Activated CD4-positive, alpha-beta memory T cell treated with anti-CD3 and anti-CD28 coated beads for 36 hours (primary cell): ENCODE measurements at regions not wholly inside any gene's neighbourhood (a gene's known extent, or its start where the extent isn't known, plus 50 kb on each side); places are given as distances from the start of the nearest gene placed in this dataset.

Experiments used
- CTCF ChIA-PET: fragments of 350-600 bp; sonication (Branson Sonifier 250); formaldehyde crosslinking; loops from one replicate; lab custom pipeline; 2021; ENCODE audit warnings: antibody characterized with exemption, inconsistent platforms; lab: Charles Lee
- POLR2A ChIA-PET: fragments of 350-600 bp; sonication (Branson Sonifier 250); formaldehyde crosslinking; loops from one replicate; lab custom pipeline; 2021; ENCODE audit warnings: antibody characterized with exemption; lab: Charles Lee
- DNase-seq: peaks from one replicate; pipeline ENCODE4 v3.0.0-alpha.2; 2020
- H3K27ac Mint-ChIP-seq: one replicate; pipeline ENCODE4 v1.8.0; 2021; ENCODE audit warnings: mixed read lengths
- H3K27me3 Mint-ChIP-seq: one replicate; pipeline ENCODE4 v1.8.0; 2021; ENCODE audit warnings: mixed read lengths
- H3K36me3 Mint-ChIP-seq: one replicate; pipeline ENCODE4 v1.8.0; 2021; ENCODE audit warnings: mixed read lengths
- H3K4me1 Mint-ChIP-seq: one replicate; pipeline ENCODE4 v1.8.0; 2021; ENCODE audit warnings: low read depth, mixed read lengths
- H3K4me3 Mint-ChIP-seq: one replicate; pipeline ENCODE4 v1.8.0; 2021; ENCODE audit warnings: mild to moderate bottlenecking, mixed read lengths
- H3K9me3 Mint-ChIP-seq: one replicate; pipeline ENCODE4 v1.8.0; 2021; ENCODE audit warnings: mixed read lengths
- intact Hi-C: fragments of 100-400 bp; cut with micrococcal nuclease; formaldehyde crosslinking; loops from one replicate; pipeline ENCODE4 v1.15.1; 2023

- Mint-ChIP-seq H3K27ac (no peak overlapping the region), H3K4me1 (no peaks in the 10 kb centered on the region), H3K27me3 (peaks cover 25% of the 10 kb centered on the region), H3K4me3 (no peak overlapping the region), H3K9me3 (peaks cover 6% of the 10 kb centered on the region), H3K36me3 (peaks cover 3% of the 10 kb centered on the region)
- no peak for DNase-seq
- ChIA-PET CTCF (no interaction called here), POLR2A (no interaction called here)
- intact Hi-C loops: no loop called here
Measured at GRCh38 chr11:69992943-69993694, 85.0 kb upstream of the ANO1 start.

GRCh38 chr11:69994810-69995209, 83.3 kb upstream of the ANO1 start:
- DNase-seq: no peak
- intact Hi-C loops: no loop called here
- ChIA-PET POLR2A (no interaction called here), CTCF (no interaction called here)
- Mint-ChIP-seq H3K4me3 (no peak overlapping the region), H3K27ac (no peak overlapping the region), H3K27me3 (peaks cover 17% of the 10 kb centered on the region), H3K4me1 (no peaks in the 10 kb centered on the region), H3K36me3 (peaks cover 3% of the 10 kb centered on the region), H3K9me3 (peaks cover 6% of the 10 kb centered on the region)

GRCh38 chr11:69995697-69996096, 82.4 kb upstream of the ANO1 start:
- POLR2A ChIA-PET: no interaction called here
- no peak overlapping the region for H3K27ac Mint-ChIP-seq
- CTCF ChIA-PET: no interaction called here

GRCh38 chr11:69996451-69996850, 81.7 kb upstream of the ANO1 start:
- intact Hi-C loops: no loop called here
- no peak for DNase-seq
- ChIA-PET CTCF (no interaction called here), POLR2A (no interaction called here)
- peaks cover 6% of the 10 kb centered on the region for H3K9me3 Mint-ChIP-seq
- H3K27ac Mint-ChIP-seq: no peak overlapping the region
- H3K4me3 Mint-ChIP-seq: no peak overlapping the region
- no peaks in the 10 kb centered on the region for H3K4me1 Mint-ChIP-seq
- peaks cover 17% of the 10 kb centered on the region for H3K27me3 Mint-ChIP-seq
- peaks cover 3% of the 10 kb centered on the region for H3K36me3 Mint-ChIP-seq

More at GRCh38 chr11:69995697-69996096, 82.4 kb upstream of the ANO1 start:
- Mint-ChIP-seq H3K4me3 (no peak overlapping the region), H3K4me1 (no peaks in the 10 kb centered on the region), H3K36me3 (peaks cover 3% of the 10 kb centered on the region), H3K9me3 (peaks cover 6% of the 10 kb centered on the region), H3K27me3 (peaks cover 17% of the 10 kb centered on the region)
- DNase-seq: no peak
- intact Hi-C loops: no loop called here

- ChIA-PET CTCF (no interaction called here), POLR2A (no interaction called here)
- no peak overlapping the region for H3K27ac Mint-ChIP-seq
- H3K4me1 Mint-ChIP-seq: no peaks in the 10 kb centered on the region
- peaks cover 6% of the 10 kb centered on the region for H3K9me3 Mint-ChIP-seq
- DNase-seq: no peak
- intact Hi-C loops: no loop called here
- peaks cover 14% of the 10 kb centered on the region for H3K27me3 Mint-ChIP-seq
- H3K36me3 Mint-ChIP-seq: peaks cover 3% of the 10 kb centered on the region
- no peak overlapping the region for H3K4me3 Mint-ChIP-seq
Measured at GRCh38 chr11:69997352-69997751, 80.8 kb upstream of the ANO1 start.

- Mint-ChIP-seq H3K4me3 (no peak overlapping the region), H3K36me3 (peaks cover 2% of the 10 kb centered on the region), H3K27me3 (peaks cover 12% of the 10 kb centered on the region), H3K9me3 (peaks cover 2% of the 10 kb centered on the region), H3K27ac (no peak overlapping the region), H3K4me1 (peaks cover 1% of the 10 kb centered on the region)
- intact Hi-C loops: no loop called here
- CTCF ChIA-PET: no interaction called here
- POLR2A ChIA-PET: no interaction called here
- DNase-seq: no peak
Measured at GRCh38 chr11:69999721-70000120, 78.4 kb upstream of the ANO1 start.

GRCh38 chr11:70000228-70000627, 77.9 kb upstream of the ANO1 start:
- no peaks in the 10 kb centered on the region for H3K9me3 Mint-ChIP-seq
- peaks cover 1% of the 10 kb centered on the region for H3K4me1 Mint-ChIP-seq
- H3K4me3 Mint-ChIP-seq: no peak overlapping the region
- H3K27ac Mint-ChIP-seq: no peak overlapping the region
- DNase-seq: no peak
- no peaks in the 10 kb centered on the region for H3K36me3 Mint-ChIP-seq
- CTCF ChIA-PET: no interaction called here
- peaks cover 12% of the 10 kb centered on the region for H3K27me3 Mint-ChIP-seq
- intact Hi-C loops: no loop called here
- POLR2A ChIA-PET: no interaction called here

- Mint-ChIP-seq H3K9me3 (no peaks in the 10 kb centered on the region), H3K27ac (no peak overlapping the region), H3K27me3 (peaks cover 12% of the 10 kb centered on the region), H3K36me3 (no peaks in the 10 kb centered on the region), H3K4me1 (peaks cover 1% of the 10 kb centered on the region), H3K4me3 (no peak overlapping the region)
- ChIA-PET CTCF (no interaction called here), POLR2A (no interaction called here)
- DNase-seq: no peak
- intact Hi-C loops: no loop called here
Measured at GRCh38 chr11:70001246-70001645, 76.9 kb upstream of the ANO1 start.

GRCh38 chr11:70002433-70002832, 75.7 kb upstream of the ANO1 start:
- Mint-ChIP-seq H3K4me1 (peaks cover 1% of the 10 kb centered on the region), H3K27ac (no peak overlapping the region), H3K9me3 (no peaks in the 10 kb centered on the region), H3K4me3 (no peak overlapping the region), H3K27me3 (peaks cover 8% of the 10 kb centered on the region), H3K36me3 (no peaks in the 10 kb centered on the region)
- POLR2A ChIA-PET: no interaction called here
- intact Hi-C loops: no loop called here
- CTCF ChIA-PET: no interaction called here
- peak; percentile 75 for DNase-seq

GRCh38 chr11:70005107-70005818, 72.9 kb upstream of the ANO1 start:
- peaks cover 1% of the 10 kb centered on the region for H3K4me1 Mint-ChIP-seq
- no peak overlapping the region for H3K27ac Mint-ChIP-seq
- H3K36me3 Mint-ChIP-seq: no peaks in the 10 kb centered on the region
- CTCF ChIA-PET: no interaction called here
- DNase-seq: no peak
- H3K9me3 Mint-ChIP-seq: no peaks in the 10 kb centered on the region
- H3K4me3 Mint-ChIP-seq: no peak overlapping the region
- H3K27me3 Mint-ChIP-seq: peaks cover 3% of the 10 kb centered on the region
- intact Hi-C loops: no loop called here
- POLR2A ChIA-PET: interaction anchor here (0.7 kb wide), 1 partner anchor 839 kb away, joined by 5 read pairs; no protein-coding TSS in a partner anchor

GRCh38 chr11:70007796-70008195, 70.3 kb upstream of the ANO1 start:
- no peaks in the 10 kb centered on the region for H3K36me3 Mint-ChIP-seq

GRCh38 chr11:70010774-70011173, 67.3 kb upstream of the ANO1 start:
- intact Hi-C loops: no loop called here
- no peaks in the 10 kb centered on the region for H3K36me3 Mint-ChIP-seq
- POLR2A ChIA-PET: no interaction called here
- no peaks in the 10 kb centered on the region for H3K4me1 Mint-ChIP-seq
- CTCF ChIA-PET: no interaction called here
- peaks cover 3% of the 10 kb centered on the region for H3K27me3 Mint-ChIP-seq
- no peak overlapping the region for H3K27ac Mint-ChIP-seq
- DNase-seq: no peak
- H3K4me3 Mint-ChIP-seq: no peak overlapping the region
- no peaks in the 10 kb centered on the region for H3K9me3 Mint-ChIP-seq

More at GRCh38 chr11:70007796-70008195, 70.3 kb upstream of the ANO1 start:
- Mint-ChIP-seq H3K27me3 (peaks cover 3% of the 10 kb centered on the region), H3K9me3 (no peaks in the 10 kb centered on the region), H3K4me3 (no peak overlapping the region), H3K27ac (no peak overlapping the region), H3K4me1 (no peaks in the 10 kb centered on the region)
- DNase-seq: no peak
- POLR2A ChIA-PET: no interaction called here
- CTCF ChIA-PET: interaction anchor here (0.7 kb wide), 1 partner anchor 13 kb away, joined by 3 read pairs; no protein-coding TSS in a partner anchor
- intact Hi-C loops: no loop called here
